GM12873 (cell line): ENCODE measurements at regions not wholly inside any gene's neighbourhood (a gene's known extent, or its start where the extent isn't known, plus 50 kb on each side); places are given as distances from the start of the nearest gene placed in this dataset.

Experiments used
- CTCF ChIP-seq: IDR thresholded peaks from 2 replicates; pipeline ENCODE4 v1.5.1; 2012; ENCODE audit warnings: low read depth, mild to moderate bottlenecking, moderate library complexity, low read length, control low read depth; ENCODE audit not compliant: insufficient read depth; ENCODE audit errors: missing control alignments

GRCh38 chr10:35768731-35769130, 126.6 kb upstream of the FZD8 start:
- TF ChIP-seq CTCF, result no peak

- no peak for TF ChIP-seq CTCF
These were observed 125.9 kb upstream of the FZD8 start for GRCh38 chr10:35768011-35768410.

GRCh38 chr10:35765996-35766395, 123.9 kb upstream of the FZD8 start:
- TF ChIP-seq CTCF, result no peak

GRCh38 chr10:35765066-35765527, 123.0 kb upstream of the FZD8 start:
- TF ChIP-seq CTCF, result no peak

GRCh38 chr10:35762311-35763030, 120.4 kb upstream of the FZD8 start:
- no peak for TF ChIP-seq CTCF

- no peak for TF ChIP-seq CTCF
These were observed 116.0 kb upstream of the FZD8 start for GRCh38 chr10:35758076-35758475.

- no peak for TF ChIP-seq CTCF
These were observed 112.4 kb upstream of the FZD8 start for GRCh38 chr10:35754519-35754918.
